NCI-H2029 treated with DMSO at 0.1 percent for 48 hours (cell line): ENCODE measurements at regions not wholly inside any gene's neighbourhood (a gene's known extent, or its start where the extent isn't known, plus 50 kb on each side); places are given as distances from the start of the nearest gene placed in this dataset.
"Not testable (repeated sequence)": the region's sequence is repeated elsewhere in the genome, so short reads cannot be mapped to it uniquely, and the experiment has no call there.

ENCODE experiments used
- DNase-seq: peaks from one replicate; lab custom pipeline; 2025; lab: John Stamatoyannopoulos, UW

- no peak for DNase-seq
Measured at GRCh38 chr1:29626066-29626465, 389.7 kb downstream of the PTPRU start.

- no peak for DNase-seq
Measured at GRCh38 chr1:29625084-29625420, 388.7 kb downstream of the PTPRU start.

- peak; percentile 50 for DNase-seq
Measured at GRCh38 chr1:29624320-29625083, 388.2 kb downstream of the PTPRU start.

- DNase-seq: no peak
Measured at GRCh38 chr1:29623501-29623900, 387.2 kb downstream of the PTPRU start.

GRCh38 chr1:29621826-29622435 is 385.6 kb downstream of the PTPRU start:
- DNase-seq: no peak

- no peak for DNase-seq
Measured at GRCh38 chr1:29620631-29621030, 384.3 kb downstream of the PTPRU start.

GRCh38 chr1:29607236-29607635 is 370.9 kb downstream of the PTPRU start:
- DNase-seq: no peak

- DNase-seq: not testable (repeated sequence)
Measured at GRCh38 chr1:29604796-29605195, 368.5 kb downstream of the PTPRU start.

GRCh38 chr1:29603622-29604021 is 367.3 kb downstream of the PTPRU start:
- DNase-seq: no peak

GRCh38 chr1:29602203-29602602 is 365.9 kb downstream of the PTPRU start:
- DNase-seq: no peak

GRCh38 chr1:29601021-29601420 is 364.7 kb downstream of the PTPRU start:
- DNase-seq: no peak

GRCh38 chr1:29599826-29600225 is 363.5 kb downstream of the PTPRU start:
- no peak for DNase-seq

- no peak for DNase-seq
Measured at GRCh38 chr1:29599071-29599470, 362.7 kb downstream of the PTPRU start.

- DNase-seq: no peak
Measured at GRCh38 chr1:29597861-29598260, 361.5 kb downstream of the PTPRU start.

GRCh38 chr1:29593601-29594382 is 357.5 kb downstream of the PTPRU start:
- DNase-seq: no peak

GRCh38 chr1:29592731-29593130 is 356.4 kb downstream of the PTPRU start:
- DNase-seq: no peak

GRCh38 chr1:29592261-29592615 is 355.9 kb downstream of the PTPRU start:
- DNase-seq: no peak

- DNase-seq: no peak
Measured at GRCh38 chr1:29591601-29592260, 355.4 kb downstream of the PTPRU start.

GRCh38 chr1:29590583-29591565 is 354.6 kb downstream of the PTPRU start:
- DNase-seq: no peak

- not testable (repeated sequence) for DNase-seq
Measured at GRCh38 chr1:29589716-29590115, 353.4 kb downstream of the PTPRU start.

- no peak for DNase-seq
Measured at GRCh38 chr1:29586991-29587745, 350.8 kb downstream of the PTPRU start.
